Neuron (in vitro differentiated cells): ENCODE measurements at regions not wholly inside any gene's neighbourhood (a gene's known extent, or its start where the extent isn't known, plus 50 kb on each side); places are given as distances from the start of the nearest gene placed in this dataset.

Experiments
- H2AFZ ChIP-seq: one replicate; pipeline ENCODE4 v1.6.1; 2013; ENCODE audit warnings: low read depth, mild to moderate bottlenecking, inconsistent platforms, low read length, moderate library complexity
- H3K27me3 ChIP-seq: one replicate; pipeline ENCODE4 v1.6.1; 2013; ENCODE audit warnings: low read length; ENCODE audit not compliant: insufficient read depth
- H3K36me3 ChIP-seq: one replicate; pipeline ENCODE4 v1.6.1; 2013; ENCODE audit warnings: low read length; ENCODE audit not compliant: insufficient read depth
- H3K4me1 ChIP-seq: one replicate; pipeline ENCODE4 v1.6.1; 2013; ENCODE audit warnings: low read length; ENCODE audit not compliant: insufficient read depth
- H3K4me3 ChIP-seq: 2 replicates; pipeline ENCODE4 v1.5.1; 2013; ENCODE audit warnings: mild to moderate bottlenecking, low read length, moderate library complexity
- H3K9me3 ChIP-seq: one replicate; pipeline ENCODE4 v1.6.1; 2013; ENCODE audit warnings: low read length

DNA sequence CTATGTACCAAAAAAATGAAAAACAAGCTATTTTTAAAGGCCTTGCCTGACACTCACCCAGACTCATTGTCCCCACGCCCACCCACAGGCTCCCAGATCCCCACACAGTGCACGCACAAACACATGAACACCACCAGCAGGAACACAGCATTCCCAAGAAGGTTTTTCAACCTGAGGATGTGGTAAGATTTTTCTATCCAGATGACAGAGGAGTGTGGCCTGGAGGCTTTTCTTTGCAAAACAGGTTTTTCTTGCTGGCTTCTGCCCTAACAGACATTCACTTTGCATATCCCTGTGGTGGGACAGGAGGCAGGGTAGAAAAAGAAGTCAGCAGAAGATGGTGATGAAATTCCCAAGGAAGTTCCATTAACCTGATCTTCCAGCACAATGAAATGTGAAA is 97.8 kb downstream of the KLF12 start:
- Histone ChIP-seq H3K9me3 (no peaks in the 10 kb centered on the region), H3K4me3 (no peak overlapping the region), H3K4me1 (peaks cover 11% of the 10 kb centered on the region), H2AFZ (no peak overlapping the region), H3K36me3 (no peaks in the 10 kb centered on the region), H3K27me3 (no peaks in the 10 kb centered on the region)

DNA sequence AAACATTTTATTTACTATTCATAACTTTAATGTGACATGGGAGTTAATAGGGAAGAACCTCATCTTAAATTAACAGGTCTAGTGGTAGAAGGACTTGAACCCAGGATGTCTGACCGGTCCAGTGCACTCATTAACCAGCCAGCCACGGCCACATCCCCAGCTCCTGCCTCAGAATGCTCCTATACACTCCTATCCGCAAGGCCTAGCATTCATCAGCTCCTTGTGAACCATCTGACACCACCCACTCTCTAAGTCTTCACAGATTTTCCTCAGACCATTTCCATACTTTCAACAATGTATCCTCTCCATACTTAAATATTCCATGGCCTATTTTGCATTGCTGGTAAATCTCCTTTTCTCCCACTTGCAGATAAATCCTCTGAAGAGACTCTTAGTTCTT is 98.3 kb downstream of the KLF12 start:
- Histone ChIP-seq H2AFZ (no peak overlapping the region), H3K36me3 (no peaks in the 10 kb centered on the region), H3K27me3 (no peaks in the 10 kb centered on the region), H3K9me3 (no peaks in the 10 kb centered on the region), H3K4me1 (peaks cover 9% of the 10 kb centered on the region), H3K4me3 (no peak overlapping the region)

DNA sequence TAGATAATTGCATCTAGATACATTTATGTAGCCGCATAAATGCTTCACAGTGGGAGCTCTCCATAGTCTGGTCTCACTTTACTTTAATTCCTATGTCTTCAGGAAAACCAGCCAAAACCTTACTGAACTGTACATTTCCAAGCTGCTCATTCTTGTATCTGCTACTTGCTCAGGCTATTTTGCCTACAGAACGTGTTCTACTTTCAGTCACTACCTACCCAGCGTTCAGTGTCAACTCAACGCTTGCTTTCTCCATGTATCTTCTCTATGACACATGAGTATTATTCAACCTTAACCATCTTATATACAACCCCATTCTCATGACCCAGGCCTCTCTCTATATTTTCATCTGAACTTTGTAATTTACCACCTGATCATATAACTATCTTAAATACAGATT is 101.9 kb downstream of the KLF12 start:
- Histone ChIP-seq H3K36me3 (no peaks in the 10 kb centered on the region), H3K27me3 (no peaks in the 10 kb centered on the region), H3K9me3 (no peaks in the 10 kb centered on the region), H3K4me3 (no peak overlapping the region), H2AFZ (no peak overlapping the region), H3K4me1 (peaks cover 2% of the 10 kb centered on the region)

DNA sequence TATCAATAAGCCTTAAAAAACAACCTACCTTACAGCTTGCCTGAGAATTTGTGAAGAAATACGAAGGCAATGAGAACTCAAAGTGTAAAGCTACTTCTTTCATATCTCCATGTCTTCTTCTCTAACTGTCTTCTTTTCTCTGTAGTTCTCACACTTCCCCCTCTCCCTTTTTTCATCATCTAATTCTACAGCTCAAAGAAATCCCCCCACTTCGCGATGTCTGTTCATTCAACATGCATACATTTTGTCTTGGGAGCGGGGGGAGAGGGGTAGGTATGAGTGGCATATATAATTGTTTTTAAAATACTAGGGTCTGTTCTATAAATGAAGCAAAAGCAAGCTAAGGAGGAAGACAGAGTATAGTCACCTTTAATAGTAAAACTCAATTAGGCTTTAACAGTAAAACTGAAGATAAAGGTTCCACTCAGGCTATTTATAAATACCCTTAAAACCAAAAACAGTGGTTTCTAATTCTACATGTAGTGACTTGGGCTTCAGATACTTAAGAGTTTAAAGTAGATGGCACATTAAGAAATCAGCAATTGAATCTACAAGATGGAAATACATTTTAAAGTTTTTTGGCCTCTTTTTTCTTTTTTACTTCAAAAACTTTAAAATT is 106.9 kb downstream of the KLF12 start:
- H3K36me3 ChIP-seq: peaks cover 3% of the 10 kb centered on the region
- no peaks in the 10 kb centered on the region for H3K9me3 ChIP-seq
- H2AFZ ChIP-seq: no peak overlapping the region
- H3K4me1 ChIP-seq: peaks cover 9% of the 10 kb centered on the region
- H3K27me3 ChIP-seq: no peaks in the 10 kb centered on the region
- H3K4me3 ChIP-seq: no peak overlapping the region

DNA sequence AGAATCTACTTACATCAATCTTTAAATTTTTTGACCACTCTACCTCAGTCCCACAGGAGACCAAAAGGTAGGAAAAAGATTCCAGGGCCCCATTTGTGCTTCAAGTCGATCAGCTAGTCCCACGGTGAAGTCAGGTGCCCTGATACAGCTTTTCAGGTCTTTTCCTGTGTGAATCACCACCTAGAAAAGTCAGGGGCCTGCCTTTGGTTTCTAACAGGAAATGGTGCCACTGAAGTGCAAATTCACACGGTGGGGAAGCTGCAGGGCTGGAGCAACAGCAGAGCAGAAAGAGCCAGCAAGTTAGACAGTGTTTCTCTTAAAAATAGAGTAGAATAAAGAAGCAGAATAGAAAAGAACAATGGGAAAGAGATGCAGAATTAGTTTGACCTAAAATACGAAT is 107.5 kb downstream of the KLF12 start:
- Histone ChIP-seq H3K9me3 (no peaks in the 10 kb centered on the region), H2AFZ (no peak overlapping the region), H3K4me1 (peaks cover 9% of the 10 kb centered on the region), H3K36me3 (peaks cover 3% of the 10 kb centered on the region), H3K4me3 (no peak overlapping the region), H3K27me3 (no peaks in the 10 kb centered on the region)

DNA sequence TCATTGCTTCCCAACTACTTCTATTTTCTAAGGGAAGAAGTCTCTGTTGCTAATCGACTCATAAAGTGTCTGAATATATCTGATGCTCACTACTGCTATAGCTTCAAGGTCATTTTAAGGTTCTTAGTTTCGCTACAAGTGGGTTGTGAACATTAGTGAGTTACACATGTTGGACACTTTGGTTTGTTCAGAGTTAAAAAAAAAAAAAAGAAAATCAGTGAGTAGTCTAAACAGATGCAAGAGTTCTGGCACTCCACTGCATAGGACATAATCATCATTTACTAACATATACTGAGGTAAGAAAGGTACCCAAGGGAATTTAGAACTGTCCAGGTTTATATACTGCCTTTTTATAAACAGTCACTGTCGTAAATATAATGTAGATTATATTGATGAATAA is 108.8 kb downstream of the KLF12 start:
- Histone ChIP-seq H3K4me1 (peaks cover 8% of the 10 kb centered on the region), H3K9me3 (peaks cover 2% of the 10 kb centered on the region)

DNA sequence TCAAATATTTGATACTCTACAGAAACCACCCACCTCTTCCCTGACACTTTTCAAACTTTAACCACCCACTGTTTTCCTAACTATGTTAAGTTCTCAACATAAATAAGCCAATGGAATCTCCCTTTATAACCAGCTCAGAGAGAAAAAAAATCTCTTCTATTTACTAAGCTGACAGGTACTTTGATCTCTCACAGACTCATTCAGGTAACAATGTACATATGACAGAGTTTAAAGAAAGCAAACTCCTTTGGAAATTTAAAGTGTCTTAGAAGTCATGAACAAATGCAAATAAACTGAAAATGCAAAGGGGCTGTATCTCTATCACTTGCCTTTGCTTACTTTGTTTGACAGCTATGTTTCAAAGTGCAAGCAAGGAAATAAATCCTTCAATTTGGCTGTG is 109.3 kb downstream of the KLF12 start:
- Histone ChIP-seq H3K9me3 (peaks cover 2% of the 10 kb centered on the region), H3K4me3 (no peak overlapping the region), H3K4me1 (peaks cover 7% of the 10 kb centered on the region), H3K36me3 (peaks cover 5% of the 10 kb centered on the region), H3K27me3 (no peaks in the 10 kb centered on the region), H2AFZ (no peak overlapping the region)

More for the DNA sequence above, 108.8 kb downstream of the KLF12 start:
- Histone ChIP-seq H3K36me3 (peaks cover 5% of the 10 kb centered on the region), H2AFZ (no peak overlapping the region), H3K4me3 (no peak overlapping the region), H3K27me3 (no peaks in the 10 kb centered on the region)

DNA sequence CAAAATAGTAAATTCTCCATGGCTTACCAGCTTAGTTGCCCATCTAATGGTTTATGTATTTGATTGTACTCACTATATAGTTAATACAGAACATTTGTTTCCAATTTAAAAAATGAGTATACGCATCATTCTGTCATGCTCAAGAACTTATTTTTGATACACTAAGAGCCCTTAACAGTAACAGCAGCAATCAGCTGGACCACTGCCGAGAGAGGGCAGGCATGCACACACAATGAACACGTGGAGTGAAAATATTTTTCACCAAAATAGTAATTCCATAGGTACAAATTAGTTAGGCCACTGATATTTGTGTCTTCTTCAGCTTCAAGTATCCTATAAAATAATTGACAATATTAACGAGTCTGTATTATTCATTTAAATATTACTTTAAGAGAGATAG is 109.9 kb downstream of the KLF12 start:
- peaks cover 7% of the 10 kb centered on the region for H3K4me1 ChIP-seq
- H3K9me3 ChIP-seq: peaks cover 2% of the 10 kb centered on the region
- no peaks in the 10 kb centered on the region for H3K27me3 ChIP-seq
- H2AFZ ChIP-seq: no peak overlapping the region
- no peak overlapping the region for H3K4me3 ChIP-seq
- H3K36me3 ChIP-seq: peaks cover 5% of the 10 kb centered on the region

DNA sequence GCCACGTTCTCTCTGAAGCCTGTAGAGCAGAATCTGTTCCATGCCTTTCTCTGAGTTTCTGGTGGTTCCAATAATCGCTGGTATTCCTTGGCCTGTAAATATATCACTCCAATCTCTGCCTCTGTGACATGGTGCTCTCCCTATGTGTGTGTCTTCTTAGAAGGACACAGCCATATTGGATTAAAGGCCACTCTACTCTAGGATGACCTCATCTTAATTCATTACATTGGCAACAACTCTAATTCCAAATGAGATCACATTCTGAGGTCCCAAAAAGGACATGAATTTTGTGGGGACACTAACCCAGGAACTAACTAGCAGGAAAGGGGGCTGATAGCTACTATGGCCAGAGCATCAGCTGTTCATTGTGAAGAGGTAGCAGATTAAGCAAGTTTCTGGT is 110.7 kb downstream of the KLF12 start:
- peaks cover 7% of the 10 kb centered on the region for H3K4me1 ChIP-seq
- H3K27me3 ChIP-seq: no peaks in the 10 kb centered on the region
- no peak overlapping the region for H3K4me3 ChIP-seq
- H3K36me3 ChIP-seq: peaks cover 5% of the 10 kb centered on the region
- no peak overlapping the region for H2AFZ ChIP-seq
- peaks cover 2% of the 10 kb centered on the region for H3K9me3 ChIP-seq

DNA sequence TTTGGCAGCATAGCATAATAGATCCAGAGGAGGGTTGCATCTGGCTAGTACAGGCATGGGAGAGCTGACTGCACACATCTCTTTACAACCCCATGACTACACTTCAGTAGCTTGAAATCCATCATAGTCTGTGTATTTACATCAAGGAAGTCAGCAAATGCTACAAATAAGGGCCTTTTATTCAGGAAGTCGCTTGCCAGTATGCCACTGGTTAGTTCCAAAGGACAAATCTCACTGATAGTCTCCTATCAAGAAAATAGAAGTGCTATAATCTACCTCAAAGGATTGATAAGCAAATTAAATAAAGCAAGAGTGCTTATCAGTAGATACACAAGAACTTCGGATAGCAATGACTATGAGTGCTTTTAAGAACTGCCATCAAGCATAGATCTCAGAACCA is 112.7 kb downstream of the KLF12 start:
- peaks cover 5% of the 10 kb centered on the region for H3K4me1 ChIP-seq
- peaks cover 2% of the 10 kb centered on the region for H3K9me3 ChIP-seq
- no peak overlapping the region for H3K4me3 ChIP-seq
- H2AFZ ChIP-seq: no peak overlapping the region
- H3K36me3 ChIP-seq: peaks cover 5% of the 10 kb centered on the region
- no peaks in the 10 kb centered on the region for H3K27me3 ChIP-seq

DNA sequence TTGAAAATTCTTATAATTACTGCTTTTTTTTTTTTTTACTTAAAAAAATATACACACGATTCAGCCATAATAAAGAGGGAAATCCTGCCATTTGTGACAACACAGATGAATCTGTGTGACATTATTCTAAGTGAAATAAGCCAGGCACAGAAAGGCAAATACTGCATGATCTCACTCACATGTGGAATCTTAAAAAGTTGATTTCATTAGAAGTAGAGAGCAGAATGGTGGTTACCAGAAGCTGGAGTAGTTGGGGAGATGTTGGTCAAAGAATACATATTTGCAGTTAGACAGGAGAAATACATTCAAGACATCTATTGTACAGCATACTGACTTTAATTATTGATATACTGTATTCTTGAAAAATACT is 116.2 kb downstream of the KLF12 start:
- peaks cover 2% of the 10 kb centered on the region for H3K9me3 ChIP-seq
- no peak overlapping the region for H3K4me3 ChIP-seq
- peaks cover 5% of the 10 kb centered on the region for H3K4me1 ChIP-seq
- no peak overlapping the region for H2AFZ ChIP-seq
- peaks cover 5% of the 10 kb centered on the region for H3K36me3 ChIP-seq
- no peaks in the 10 kb centered on the region for H3K27me3 ChIP-seq

DNA sequence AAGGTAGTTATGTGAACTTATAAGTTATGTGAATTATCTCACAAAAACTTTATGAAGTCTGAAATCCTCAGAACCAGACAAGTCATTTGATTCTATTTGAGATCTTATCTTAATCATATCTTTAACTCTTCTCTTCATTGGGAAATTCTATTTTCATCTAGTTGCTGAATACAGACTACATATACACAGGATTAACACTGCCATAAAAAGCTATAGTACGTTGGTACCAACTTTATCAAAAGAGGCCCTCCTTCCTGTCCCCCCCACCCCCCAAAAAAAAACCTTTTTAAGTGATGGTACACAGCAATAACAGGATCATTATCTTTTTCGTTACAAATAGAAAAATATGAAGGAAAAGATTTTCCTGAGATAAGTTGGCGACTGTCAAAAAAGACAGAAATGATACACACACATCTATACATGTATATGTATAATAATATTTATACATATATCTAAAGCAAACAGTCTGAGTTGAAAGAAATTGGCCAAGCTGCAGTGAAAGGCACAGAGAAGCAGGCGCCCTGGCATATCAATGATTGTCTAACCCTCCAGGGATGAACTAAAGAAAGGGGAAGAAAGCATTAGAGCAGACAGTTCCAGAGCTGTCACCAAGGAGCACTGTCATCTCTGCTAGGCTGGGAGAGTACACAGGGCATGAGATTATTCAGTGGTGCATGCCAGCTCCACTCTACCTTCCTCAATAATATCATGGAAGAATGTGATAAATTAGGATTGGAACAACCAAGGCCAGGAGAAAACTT is 116.7 kb downstream of the KLF12 start:
- Histone ChIP-seq H3K36me3 (peaks cover 2% of the 10 kb centered on the region), H3K9me3 (peaks cover 2% of the 10 kb centered on the region), H3K4me1 (peaks cover 5% of the 10 kb centered on the region), H2AFZ (no peak overlapping the region), H3K4me3 (no peak overlapping the region), H3K27me3 (no peaks in the 10 kb centered on the region)

DNA sequence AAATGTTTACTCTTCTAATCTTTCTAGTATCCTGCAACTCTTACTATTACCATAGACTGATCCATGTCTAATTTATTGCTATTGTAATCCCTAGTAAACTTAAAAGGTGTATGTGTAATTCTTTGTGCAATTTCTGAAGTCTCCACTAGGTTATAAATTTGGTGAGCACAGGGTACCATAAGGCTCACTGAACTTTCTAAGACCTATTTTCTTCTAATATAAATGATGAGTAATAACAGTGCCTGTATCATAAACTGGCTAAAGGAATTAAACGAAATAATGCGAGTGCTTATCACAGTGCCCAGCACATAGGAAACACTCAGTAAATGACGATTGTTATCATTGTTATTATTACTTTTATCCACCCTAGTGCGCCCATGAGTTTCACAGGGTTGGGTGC is 119.1 kb downstream of the KLF12 start:
- Histone ChIP-seq H3K4me3 (no peak overlapping the region), H3K9me3 (peaks cover 2% of the 10 kb centered on the region), H2AFZ (no peak overlapping the region), H3K4me1 (peaks cover 5% of the 10 kb centered on the region), H3K36me3 (no peaks in the 10 kb centered on the region), H3K27me3 (no peaks in the 10 kb centered on the region)
